Spleen (tissue), 7 donors: ENCODE measurements at regions not wholly inside any gene's neighbourhood (a gene's known extent, or its start where the extent isn't known, plus 50 kb on each side); places are given as distances from the start of the nearest gene placed in this dataset.

Source experiments
- POLR2A ChIP-seq, 3 donors: fragments of 450-650 bp; IDR thresholded peaks; one replicate each; pipeline ENCODE4 v1.5.1; 2017; ENCODE audit warnings: antibody characterized with exemption in 3 of 3, mild to moderate bottlenecking in 1 of 3
- POLR2AphosphoS5 ChIP-seq, 3 donors: sonication (generic); formaldehyde crosslinking; IDR thresholded peaks; one replicate each; pipeline ENCODE4 v1.5.1; 2017; ENCODE audit warnings: antibody characterized with exemption in 3 of 3
- TF ChIP-seq, protein P1 (sequence below), 11 experiments: fragments of 200-600 bp in 7 of 11; fragments of 450-650 bp in 4 of 11; sonication (generic) in 4 of 11; IDR thresholded peaks in 8 of 11; conservative IDR thresholded peaks in 3 of 11; 1 replicate in 7 of 11; 2 replicates in 4 of 11; pipeline versions ENCODE4 v1.4.0 to v1.8.0; 2016 to 2021; ENCODE audit warnings: antibody characterized with exemption in 11 of 11, inconsistent platforms in 4 of 11, mild to moderate bottlenecking in 1 of 11
- donor health status: DM: no; HTN: no; CAD: no; lungs with moderate emphysema.
- donor health status: DM: no; HTN: no; CAD: no.
- donor health status: DM: no; HTN: no; CAD: no.

DNA sequence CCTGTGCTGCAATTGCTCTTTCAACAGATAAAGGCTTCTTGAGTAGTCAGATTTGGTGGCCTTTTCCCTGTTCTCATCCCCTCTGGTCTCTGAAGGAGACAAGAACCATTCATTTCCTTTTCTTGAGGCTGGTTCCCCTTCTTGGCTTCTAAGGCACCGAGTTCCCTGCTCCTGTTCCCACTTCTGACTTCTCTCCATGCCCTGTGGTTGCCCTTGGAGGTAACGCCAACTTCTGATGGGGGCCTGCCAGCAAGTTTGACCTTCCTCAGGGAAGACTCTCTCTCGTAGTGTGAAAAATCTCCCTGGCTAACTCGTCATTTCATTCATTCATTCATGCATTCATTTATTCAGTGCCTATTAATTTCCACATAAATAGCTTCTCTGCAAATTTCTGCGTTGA, 302.4 kb upstream of the SOX11 start:
- TF ChIP-seq, protein P1, sequence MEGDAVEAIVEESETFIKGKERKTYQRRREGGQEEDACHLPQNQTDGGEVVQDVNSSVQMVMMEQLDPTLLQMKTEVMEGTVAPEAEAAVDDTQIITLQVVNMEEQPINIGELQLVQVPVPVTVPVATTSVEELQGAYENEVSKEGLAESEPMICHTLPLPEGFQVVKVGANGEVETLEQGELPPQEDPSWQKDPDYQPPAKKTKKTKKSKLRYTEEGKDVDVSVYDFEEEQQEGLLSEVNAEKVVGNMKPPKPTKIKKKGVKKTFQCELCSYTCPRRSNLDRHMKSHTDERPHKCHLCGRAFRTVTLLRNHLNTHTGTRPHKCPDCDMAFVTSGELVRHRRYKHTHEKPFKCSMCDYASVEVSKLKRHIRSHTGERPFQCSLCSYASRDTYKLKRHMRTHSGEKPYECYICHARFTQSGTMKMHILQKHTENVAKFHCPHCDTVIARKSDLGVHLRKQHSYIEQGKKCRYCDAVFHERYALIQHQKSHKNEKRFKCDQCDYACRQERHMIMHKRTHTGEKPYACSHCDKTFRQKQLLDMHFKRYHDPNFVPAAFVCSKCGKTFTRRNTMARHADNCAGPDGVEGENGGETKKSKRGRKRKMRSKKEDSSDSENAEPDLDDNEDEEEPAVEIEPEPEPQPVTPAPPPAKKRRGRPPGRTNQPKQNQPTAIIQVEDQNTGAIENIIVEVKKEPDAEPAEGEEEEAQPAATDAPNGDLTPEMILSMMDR (IDR thresholded peaks at IDR 0.05 in 8 of 11, conservative IDR thresholded peaks at IDR 0.05 in 3 of 11): no peak
- TF ChIP-seq POLR2A (IDR thresholded peaks at IDR 0.05): no peak
- TF ChIP-seq POLR2AphosphoS5 (IDR thresholded peaks at IDR 0.05): no peak
